ELR (cell line): ENCODE measurements at regions not wholly inside any gene's neighbourhood (a gene's known extent, or its start where the extent isn't known, plus 50 kb on each side); places are given as distances from the start of the nearest gene placed in this dataset.

Experiments used
- DNase-seq: peaks from one replicate; pipeline ENCODE4 v3.0.0-alpha.2; 2015; ENCODE audit warnings: low read depth

DNA sequence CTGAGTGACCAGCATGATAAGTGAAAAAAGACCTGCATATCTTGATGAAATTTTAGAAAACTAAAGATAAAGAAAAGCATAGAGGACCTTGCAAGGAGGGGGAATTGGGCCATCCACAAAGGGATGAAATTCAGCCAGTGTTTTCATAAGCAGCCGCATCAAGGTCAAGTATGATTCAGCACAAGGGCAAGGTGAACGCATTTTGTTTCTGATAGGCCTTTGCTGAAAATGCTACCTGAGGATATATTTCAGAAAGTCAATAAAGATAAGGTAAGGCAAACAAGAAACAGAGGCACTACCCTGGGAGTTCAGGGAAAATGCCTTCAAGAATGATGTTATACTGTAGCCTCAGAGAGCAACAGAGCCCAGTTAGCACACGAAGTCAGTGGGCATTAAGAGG is 55.0 kb upstream of the SHH start:
- DNase-seq: no peak

DNA sequence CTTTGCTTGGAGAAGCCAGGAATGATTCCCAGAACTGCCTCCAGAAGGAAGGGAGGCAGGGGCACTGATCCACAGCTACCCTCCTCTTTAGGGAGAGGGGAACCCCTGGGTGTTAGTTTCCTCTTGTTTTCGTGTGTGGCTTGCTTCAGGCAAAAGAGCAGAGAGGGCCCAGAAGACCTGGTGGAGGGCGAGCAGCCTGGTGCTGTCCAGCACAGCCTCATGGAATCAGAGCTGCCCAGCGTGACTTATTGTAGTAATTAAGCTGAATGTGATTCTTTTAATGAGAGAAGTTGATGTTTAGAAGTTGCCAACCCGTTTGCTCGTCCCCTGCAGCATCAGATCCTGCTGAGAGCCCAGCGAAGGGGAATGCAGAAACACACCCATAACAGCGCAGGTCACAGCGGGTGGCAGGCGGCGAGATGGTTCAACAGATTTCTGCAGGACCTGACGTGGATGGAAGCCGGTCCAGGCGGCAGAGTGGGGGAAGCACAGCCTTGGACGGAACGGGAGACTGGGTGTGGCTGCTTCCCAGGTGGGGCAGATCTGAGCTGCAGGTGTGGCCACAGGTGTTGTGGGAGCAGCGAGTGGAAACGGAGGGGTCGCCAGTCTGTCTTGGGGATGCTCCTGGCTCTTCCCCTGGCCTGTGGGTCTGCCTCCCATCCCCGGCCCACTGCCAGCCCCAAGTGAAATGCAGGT is 53.7 kb upstream of the SHH start:
- DNase-seq: no peak

DNA sequence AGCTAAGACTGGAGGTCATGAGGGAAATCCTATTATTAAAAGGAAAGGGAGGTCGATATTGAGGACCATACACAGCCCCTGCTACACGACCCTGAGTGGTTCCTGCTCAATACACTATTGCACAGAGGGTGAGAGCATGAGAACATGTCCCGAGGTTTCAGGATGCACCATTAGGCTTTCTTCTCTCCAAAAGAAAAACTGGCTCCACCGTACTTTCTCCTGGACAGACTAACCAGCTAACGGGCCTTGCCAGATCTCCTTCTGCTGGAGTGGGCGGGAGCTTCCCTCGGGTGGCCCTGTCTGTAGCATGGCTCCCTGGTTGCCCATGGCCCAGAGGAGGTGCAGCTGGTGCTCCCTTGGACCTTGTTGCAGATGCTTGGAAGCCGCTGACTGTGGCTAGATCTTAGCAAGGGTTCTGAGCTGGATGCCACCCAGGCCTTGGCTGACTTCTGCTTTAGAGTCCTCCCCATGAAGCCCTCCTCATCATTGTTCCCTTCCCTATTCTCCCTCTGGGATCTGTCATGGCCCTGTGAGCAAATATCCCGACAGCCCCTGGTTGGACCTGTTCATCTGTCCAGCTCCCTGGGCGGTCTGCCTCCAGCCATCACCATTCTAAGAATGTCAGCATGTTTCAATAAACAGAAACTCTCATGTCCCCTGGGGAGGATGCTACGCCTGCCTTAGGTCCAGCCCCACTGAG is 52.9 kb upstream of the SHH start:
- no peak for DNase-seq

DNA sequence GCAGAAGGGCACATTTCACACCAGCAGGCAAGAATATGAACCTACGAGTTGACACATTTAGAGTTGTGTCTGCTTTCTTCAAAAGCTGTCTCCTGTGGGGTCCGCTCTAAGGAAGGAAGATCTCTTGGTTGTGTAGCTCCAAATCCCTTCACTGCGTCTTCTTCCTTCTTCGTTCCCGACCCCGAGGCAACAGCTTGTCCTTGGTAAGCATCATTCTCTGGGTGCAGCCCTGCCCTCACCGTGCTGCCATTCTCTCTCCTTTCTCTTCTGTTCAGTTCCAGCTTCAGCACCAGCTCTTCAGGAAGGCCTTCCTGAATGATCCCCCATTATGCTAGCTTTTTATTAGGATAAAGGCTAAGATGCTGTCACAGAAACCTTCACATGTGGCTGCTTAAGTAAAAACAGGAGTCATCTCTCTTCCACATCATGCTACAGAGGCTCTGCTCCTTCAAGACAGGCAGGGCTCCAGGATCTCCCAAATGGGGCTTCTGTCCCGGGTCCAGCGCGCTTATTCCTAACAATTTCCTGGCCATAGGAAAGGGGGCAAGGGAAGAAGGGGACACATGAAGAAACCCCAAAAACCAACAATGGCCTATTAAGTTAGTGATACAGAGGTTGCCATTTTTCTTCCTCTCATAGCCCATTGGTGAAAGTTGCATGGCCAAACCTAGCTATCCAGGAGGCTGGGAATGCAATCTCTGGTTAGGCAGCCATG is 52.2 kb upstream of the SHH start:
- no peak for DNase-seq

DNA sequence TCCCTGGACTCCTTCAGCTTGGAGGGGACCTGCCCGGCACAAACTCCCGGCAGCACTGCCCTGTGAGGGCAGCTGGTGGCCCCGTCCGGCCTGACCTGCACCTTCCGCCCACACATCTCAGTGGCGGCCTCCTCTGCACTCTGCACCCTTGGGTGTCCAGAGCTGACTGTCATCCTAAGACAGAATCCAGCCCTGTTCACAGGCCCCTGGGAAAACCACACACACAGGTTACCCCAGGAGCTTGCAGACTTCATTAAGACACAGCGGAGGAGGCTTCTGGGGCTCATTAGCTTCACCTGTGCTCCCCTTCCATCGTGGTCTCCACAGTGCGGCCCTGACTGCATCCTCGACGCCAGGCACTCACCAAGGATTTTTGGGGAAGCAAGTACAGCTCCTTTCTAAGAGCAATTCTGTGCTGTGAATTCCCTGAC is 51.5 kb upstream of the SHH start:
- DNase-seq: no peak

DNA sequence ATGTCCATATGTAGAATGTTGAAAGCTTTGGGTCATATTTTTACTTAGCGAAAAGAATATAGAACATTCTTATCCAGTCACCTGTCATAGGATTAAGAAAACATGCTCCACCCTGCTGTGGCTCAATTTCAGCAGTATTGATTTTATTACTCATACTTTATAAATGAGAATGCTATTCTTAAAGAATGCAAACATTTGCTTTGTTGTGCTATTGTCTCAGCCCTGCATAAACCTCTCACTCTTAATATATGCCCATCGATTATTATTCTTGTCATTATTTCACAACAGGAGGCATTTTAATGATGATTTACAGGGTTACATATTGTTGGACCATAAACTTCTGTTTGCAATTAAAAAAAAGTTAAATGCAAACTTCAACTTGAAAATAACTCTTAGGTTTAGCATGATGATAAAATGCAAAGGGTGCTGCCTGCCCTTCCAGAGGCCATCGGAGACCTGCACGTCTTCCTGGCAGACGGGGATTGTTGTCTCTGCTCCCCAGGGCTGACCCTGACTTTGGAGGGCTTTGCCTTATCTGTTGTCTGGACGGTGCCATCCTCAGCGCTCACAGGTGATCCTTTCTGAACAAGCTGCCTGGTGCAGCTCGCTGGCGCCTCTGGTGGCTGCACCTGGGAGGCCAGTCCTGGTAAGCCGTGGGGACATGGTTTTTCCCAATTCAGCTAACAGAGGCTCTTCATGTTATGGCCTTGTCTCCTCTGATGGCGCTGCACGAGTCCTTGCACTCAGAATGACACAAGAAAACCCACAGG is 50.0 kb upstream of the SHH start:
- DNase-seq: no peak
